ENCODE measurements at regions not wholly inside any gene's neighbourhood (a gene's known extent, or its start where the extent isn't known, plus 50 kb on each side); places are given as distances from the start of the nearest gene placed in this dataset.

DNA sequence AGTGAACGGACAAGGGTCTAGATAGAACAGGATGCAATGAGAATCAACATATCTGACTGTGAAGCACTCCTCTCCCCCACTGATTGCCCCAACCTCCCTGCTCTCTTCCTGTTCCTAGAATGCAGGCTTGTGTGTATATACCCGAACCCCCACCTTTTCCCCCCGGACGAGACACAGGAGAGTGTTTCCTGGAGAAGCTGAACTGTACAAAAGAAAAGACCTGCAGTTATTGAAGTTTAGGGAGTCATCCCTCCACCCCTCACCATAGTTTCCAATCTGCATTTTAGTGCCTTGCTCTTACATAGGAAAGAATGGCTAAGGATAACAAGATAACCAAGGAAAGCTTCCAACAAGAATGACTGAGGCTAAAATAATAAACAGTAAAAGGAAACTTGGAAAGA lies 55.5 kb upstream of the PDE10A start:
- TF ChIP-seq, protein P1, sequence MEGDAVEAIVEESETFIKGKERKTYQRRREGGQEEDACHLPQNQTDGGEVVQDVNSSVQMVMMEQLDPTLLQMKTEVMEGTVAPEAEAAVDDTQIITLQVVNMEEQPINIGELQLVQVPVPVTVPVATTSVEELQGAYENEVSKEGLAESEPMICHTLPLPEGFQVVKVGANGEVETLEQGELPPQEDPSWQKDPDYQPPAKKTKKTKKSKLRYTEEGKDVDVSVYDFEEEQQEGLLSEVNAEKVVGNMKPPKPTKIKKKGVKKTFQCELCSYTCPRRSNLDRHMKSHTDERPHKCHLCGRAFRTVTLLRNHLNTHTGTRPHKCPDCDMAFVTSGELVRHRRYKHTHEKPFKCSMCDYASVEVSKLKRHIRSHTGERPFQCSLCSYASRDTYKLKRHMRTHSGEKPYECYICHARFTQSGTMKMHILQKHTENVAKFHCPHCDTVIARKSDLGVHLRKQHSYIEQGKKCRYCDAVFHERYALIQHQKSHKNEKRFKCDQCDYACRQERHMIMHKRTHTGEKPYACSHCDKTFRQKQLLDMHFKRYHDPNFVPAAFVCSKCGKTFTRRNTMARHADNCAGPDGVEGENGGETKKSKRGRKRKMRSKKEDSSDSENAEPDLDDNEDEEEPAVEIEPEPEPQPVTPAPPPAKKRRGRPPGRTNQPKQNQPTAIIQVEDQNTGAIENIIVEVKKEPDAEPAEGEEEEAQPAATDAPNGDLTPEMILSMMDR (conservative IDR thresholded peaks at IDR 0.05; ENCODE audit: low read length): no peak
- no peak for TF ChIP-seq EZH2phosphoT487 (IDR thresholded peaks at IDR 0.05; ENCODE audit: borderline replicate concordance)
